ENCODE measurements at regions not wholly inside any gene's neighbourhood (a gene's known extent, or its start where the extent isn't known, plus 50 kb on each side); places are given as distances from the start of the nearest gene placed in this dataset.

DNA sequence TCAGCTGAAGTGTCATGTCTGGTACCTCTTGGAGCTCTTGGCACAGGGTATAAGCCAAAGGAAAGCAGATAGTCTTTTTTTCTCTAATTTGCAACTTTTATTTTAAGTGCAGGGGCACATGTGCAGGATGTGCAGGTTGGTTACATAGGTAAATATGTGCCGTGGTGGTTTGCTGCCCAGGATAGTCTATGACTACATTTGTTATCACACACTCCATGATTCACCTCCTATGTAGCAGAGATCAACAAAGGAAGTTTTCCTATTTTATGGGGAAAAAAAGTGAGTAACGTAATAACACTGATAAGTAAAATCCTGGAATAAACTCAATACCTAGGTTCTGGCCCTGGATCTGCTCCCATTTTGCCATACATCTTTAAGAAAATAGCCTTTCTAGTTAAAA lies 234.6 kb downstream of the CAAP1 start:
- Histone ChIP-seq H3K27ac (no peak overlapping the region), H3K4me1 (no peaks in the 10 kb centered on the region), H3K4me3 (no peak overlapping the region), H3K9me3 (no peaks in the 10 kb centered on the region), H3K9ac (ENCODE audit: low read depth in 2 of 2, low read length in 2 of 2) (no peak overlapping the region), H3K27me3 (no peaks in the 10 kb centered on the region), H3K36me3 (no peaks in the 10 kb centered on the region)
- DNase-seq, result no peak
- intact Hi-C loops (cut with DNase I), result no loop called here
- TF ChIP-seq CTCF (IDR thresholded peaks at IDR 0.05), result no peak

DNA sequence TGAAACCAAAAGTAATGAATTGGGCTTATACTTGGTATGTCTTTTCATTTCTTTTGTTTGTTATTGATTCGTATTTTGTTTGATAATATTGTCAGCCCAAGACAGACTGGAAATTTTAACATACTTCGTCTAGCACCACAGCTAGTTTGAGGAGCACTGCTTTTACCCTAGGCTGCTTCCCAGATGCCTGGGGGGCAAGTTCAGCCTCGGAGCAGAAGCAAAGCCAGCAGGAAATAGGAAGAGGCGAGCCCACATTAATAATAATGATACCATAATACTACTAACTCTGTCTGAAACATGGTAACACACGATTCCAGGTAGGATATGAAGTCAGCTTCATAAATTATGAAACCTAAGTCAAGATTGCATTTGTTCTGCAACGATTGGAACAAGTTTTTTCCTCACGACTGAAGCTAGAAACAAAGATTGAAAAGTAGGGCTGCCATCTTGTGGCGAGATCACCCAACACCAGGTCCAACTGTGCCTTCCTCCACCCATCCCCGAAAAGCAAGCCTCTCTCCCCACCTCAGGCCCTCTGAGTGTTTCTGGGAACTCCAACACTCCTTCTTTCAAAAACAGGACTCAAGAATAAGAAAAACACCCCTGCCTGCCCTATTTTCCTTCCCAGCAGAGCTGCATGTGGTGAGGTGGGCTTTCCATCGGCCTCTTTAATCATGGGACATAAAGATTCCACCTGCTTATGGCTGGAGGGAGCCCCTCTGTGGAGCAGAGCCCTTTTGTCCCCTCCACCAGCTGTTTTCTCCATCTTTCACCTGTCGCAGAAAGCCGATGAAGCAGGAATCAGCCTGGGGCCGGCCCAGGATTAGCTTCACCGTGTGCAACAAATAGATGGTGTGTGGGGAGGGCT lies 236.4 kb downstream of the CAAP1 start:
- DNase-seq, result no peak
- H3K4me3 ChIP-seq, result no peak overlapping the region
- H3K4me1 ChIP-seq, result no peaks in the 10 kb centered on the region
- no peaks in the 10 kb centered on the region for H3K27me3 ChIP-seq
- H3K9me3 ChIP-seq, result no peaks in the 10 kb centered on the region
- TF ChIP-seq CTCF (IDR thresholded peaks at IDR 0.05), result no peak
- H3K27ac ChIP-seq, result no peak overlapping the region
- H3K9ac ChIP-seq (ENCODE audit: low read depth in 2 of 2, low read length in 2 of 2), result no peak overlapping the region
- no peaks in the 10 kb centered on the region for H3K36me3 ChIP-seq
- intact Hi-C loops (cut with DNase I), result no loop called here

GRCh38 chr9:26655166-26655565 lies 237.4 kb downstream of the CAAP1 start:
- no peaks in the 10 kb centered on the region for H3K4me1 ChIP-seq
- no peaks in the 10 kb centered on the region for H3K36me3 ChIP-seq
- H3K4me3 ChIP-seq, result no peak overlapping the region
- no peak for TF ChIP-seq CTCF (IDR thresholded peaks at IDR 0.05)
- H3K9ac ChIP-seq (ENCODE audit: low read depth in 2 of 2, low read length in 2 of 2), result no peak overlapping the region
- no peaks in the 10 kb centered on the region for H3K27me3 ChIP-seq
- no peak for DNase-seq
- no peak overlapping the region for H3K27ac ChIP-seq
- no peaks in the 10 kb centered on the region for H3K9me3 ChIP-seq
- intact Hi-C loops (cut with DNase I), result no loop called here

GRCh38 chr9:26650325-26650724 lies 242.3 kb downstream of the CAAP1 start:
- H3K36me3 ChIP-seq, result no peaks in the 10 kb centered on the region
- H3K4me3 ChIP-seq, result no peak overlapping the region
- intact Hi-C loops (cut with DNase I), result no loop called here
- no peak overlapping the region for H3K9ac ChIP-seq (ENCODE audit: low read depth in 2 of 2, low read length in 2 of 2)
- H3K9me3 ChIP-seq, result no peaks in the 10 kb centered on the region
- DNase-seq, result no peak
- no peaks in the 10 kb centered on the region for H3K27me3 ChIP-seq
- TF ChIP-seq CTCF (IDR thresholded peaks at IDR 0.05), result no peak
- H3K27ac ChIP-seq, result no peak overlapping the region
- H3K4me1 ChIP-seq, result no peaks in the 10 kb centered on the region

GRCh38 chr9:26643826-26644225 lies 248.8 kb downstream of the CAAP1 start:
- Histone ChIP-seq H3K9ac (ENCODE audit: low read depth in 2 of 2, low read length in 2 of 2) (no peak overlapping the region), H3K27ac (no peak overlapping the region), H3K9me3 (no peaks in the 10 kb centered on the region), H3K4me3 (no peak overlapping the region), H3K36me3 (no peaks in the 10 kb centered on the region), H3K4me1 (no peaks in the 10 kb centered on the region), H3K27me3 (no peaks in the 10 kb centered on the region)
- DNase-seq, result no peak
- TF ChIP-seq CTCF (IDR thresholded peaks at IDR 0.05), result no peak
- intact Hi-C loops (cut with DNase I), result no loop called here
